Gastrocnemius medialis (tissue), 4 donors: ENCODE measurements at regions not wholly inside any gene's neighbourhood (a gene's known extent, or its start where the extent isn't known, plus 50 kb on each side); places are given as distances from the start of the nearest gene placed in this dataset.

Experiments
- CTCF ChIP-seq, 5 experiments: fragments of 450-650 bp in 3 of 5; fragments of 200-600 bp in 2 of 5; sonication (generic) in 2 of 5; IDR thresholded peaks in 4 of 5; conservative IDR thresholded peaks in 1 of 5; 1 replicate in 4 of 5; 2 replicates in 1 of 5; pipeline ENCODE4 v1.5.1; 2016 to 2019; ENCODE audit warnings: antibody characterized with exemption in 5 of 5, mild to moderate bottlenecking in 3 of 5, moderate library complexity in 3 of 5
- POLR2A ChIP-seq, 2 donors: fragments of 450-650 bp; IDR thresholded peaks; one replicate each; pipeline ENCODE4 v1.6.1; 2017; ENCODE audit warnings: antibody characterized with exemption in 2 of 2, mild to moderate bottlenecking in 2 of 2, moderate library complexity in 2 of 2

- TF ChIP-seq CTCF (IDR thresholded peaks at IDR 0.05 in 4 of 5, conservative IDR thresholded peaks at IDR 0.05 in 1 of 5), result no peak
- no peak for TF ChIP-seq POLR2A (IDR thresholded peaks at IDR 0.05)
Observed at GRCh38 chr6:169921217-169921616, 169.8 kb downstream of the ERMARD start.
